Activated T-helper 9 cell treated with anti-CD3 and anti-CD28 coated beads, Interleukin-2, amount 50 U/mL, for 16 hours (primary cell): ENCODE measurements at regions not wholly inside any gene's neighbourhood (a gene's known extent, or its start where the extent isn't known, plus 50 kb on each side); places are given as distances from the start of the nearest gene placed in this dataset.

ENCODE experiments used
- DNase-seq: peaks from one replicate; pipeline ENCODE4 v3.0.0-alpha.2; 2020; ENCODE audit warnings: low read depth

DNA sequence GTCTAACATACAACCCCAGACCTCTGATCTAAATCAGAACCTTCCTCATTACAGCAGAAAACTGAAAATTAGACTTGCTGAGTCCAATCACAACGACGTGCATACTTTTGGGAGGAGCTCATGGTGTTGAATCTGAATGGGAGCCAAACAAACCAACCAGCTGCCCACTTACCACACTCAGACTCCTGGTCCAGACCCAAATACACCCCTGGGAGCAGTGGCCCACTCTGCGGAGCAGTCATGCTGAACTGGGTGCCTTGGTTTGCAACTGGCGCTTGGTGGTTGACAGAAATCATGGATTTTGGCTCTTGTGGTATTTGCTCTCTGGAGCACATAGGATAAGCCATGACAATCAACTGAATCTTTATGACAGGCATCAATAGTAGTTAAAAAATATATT is 253.6 kb upstream of the TNP1 start:
- DNase-seq: no peak

DNA sequence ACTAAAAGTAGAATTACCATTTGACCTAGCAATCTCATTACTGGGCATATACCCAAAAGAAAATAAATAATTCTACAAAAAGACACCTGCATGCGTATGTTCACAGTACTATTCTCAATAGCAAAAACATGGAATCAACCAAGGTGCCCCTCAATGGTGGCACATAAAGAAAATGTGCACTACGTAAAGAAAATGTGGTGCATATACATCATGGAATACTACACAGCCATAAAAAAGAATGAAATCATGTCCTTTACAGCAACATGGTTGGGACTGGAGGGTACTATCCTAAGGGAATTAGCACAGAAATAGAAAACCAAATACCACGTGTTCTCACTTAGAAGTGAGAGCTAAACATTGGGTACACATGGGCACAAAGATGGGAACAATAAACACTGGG is 250.7 kb upstream of the TNP1 start:
- DNase-seq: no peak

DNA sequence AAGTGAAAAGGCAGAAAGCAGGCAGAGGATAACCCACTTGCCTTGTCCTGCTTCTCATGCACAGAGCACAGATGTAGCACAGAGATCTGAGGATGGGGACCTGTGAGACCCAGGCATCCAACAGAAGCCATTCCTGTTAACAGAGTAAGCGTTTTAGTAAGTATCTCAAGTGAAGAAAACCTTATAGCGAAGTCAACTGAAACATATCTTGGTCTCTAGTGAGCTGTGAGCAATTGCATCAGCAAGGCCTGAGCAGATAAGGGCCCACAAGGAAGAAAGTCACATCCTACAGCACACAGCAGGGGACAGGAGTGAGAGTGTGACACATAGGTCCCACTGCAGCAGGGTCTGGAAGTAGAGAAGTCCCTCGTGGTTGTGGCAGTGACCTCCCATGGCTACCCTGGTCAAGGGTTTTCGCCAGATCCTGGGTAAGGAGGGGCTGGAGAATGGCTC is 248.7 kb upstream of the TNP1 start:
- DNase-seq: no peak

DNA sequence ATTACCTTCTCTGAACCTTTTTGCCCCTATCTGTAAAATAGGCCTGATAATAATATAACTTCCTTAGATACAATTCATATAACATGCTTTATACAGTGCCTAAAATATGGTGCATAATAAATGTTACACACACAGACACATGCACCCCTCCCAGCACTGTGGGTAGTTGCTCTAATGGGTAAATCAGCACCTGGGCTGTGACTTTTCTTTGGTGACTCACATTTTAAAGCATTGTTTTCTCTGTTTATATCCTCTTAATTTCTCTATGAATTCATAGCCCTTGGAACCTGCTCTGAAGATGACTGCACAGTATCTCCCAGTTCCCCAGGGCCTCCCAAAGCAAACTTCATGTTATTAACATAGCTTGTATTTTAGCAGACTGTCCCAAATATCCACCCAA is 248.2 kb upstream of the TNP1 start:
- DNase-seq: no peak

DNA sequence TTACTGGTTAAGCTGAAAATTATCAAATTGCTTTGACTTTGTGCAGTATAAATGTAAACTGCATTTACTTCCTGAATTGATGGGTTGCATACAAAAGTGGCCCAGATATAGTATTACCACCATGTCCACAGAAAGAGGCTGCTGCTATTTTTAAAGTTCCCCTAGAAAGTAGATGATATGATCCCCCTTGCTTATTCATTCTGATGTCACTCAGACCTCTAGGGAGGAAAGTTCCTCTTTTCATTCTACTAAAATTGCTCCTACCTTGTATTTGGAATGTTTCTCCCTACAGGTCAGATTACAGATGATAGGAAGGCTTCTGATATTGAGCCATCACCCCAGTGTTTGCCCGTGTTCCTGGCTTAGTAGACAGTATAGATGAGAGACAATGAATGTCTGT is 247.6 kb upstream of the TNP1 start:
- no peak for DNase-seq

DNA sequence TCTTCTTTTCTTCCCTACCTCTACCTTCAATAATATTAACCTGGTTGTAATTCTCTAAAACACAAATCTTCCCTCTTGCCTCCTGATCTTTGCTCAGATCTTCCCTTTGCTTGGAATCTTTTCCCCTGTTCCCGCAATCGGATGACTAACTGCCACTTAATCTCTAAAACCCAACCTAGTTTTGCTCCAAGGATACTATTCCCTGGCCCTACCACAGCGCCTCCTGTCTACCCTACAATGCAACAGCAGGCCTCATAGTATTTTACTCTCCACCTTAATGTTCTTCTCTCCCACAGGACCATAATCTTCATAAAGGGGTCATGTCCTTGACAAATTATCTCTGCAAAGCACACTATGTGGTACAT is 246.8 kb upstream of the TNP1 start:
- DNase-seq: no peak

DNA sequence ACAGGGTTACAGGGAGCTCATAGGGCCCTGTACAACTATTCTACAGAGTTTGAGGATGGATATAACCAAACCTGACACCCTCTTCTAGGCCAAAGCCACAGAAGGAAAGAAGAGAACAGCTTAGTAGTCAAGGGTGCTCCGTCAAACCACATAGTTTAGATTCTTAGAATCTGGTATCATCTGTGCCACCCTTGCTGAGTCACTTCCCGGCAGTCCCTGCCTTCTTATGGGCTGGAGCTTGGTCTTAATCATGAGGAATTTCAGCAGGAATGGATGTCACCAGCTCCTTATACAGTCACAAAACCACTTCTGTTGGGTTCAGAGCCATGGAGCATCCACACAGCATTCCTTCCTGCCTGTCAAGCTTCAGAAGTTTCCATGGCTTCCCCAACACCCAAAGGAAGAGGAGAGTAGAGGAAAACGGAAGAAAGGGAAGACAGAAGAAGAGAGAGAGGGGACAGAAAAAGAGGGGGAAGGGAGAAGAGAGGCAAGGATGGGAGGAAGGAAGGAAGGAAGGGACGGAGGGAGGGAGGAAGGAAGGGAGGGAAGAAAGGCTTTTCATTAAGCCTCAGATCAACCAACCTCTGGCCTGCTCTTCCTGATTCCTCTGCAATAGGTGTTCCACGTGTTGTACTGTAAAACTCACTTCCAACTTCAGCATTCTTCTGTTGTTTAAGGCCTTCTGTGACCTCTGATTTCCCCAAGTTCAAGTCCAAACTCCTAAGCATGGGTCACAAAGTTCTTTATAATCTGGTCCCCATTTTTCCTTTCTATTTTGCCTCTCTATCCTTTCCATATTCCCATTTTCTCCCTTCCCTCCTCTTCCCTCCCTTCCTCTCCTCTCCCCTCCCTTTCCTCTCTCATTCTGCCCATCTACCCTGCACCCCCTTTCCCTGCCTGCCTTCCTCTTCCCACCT is 246.1 kb upstream of the TNP1 start:
- no peak for DNase-seq

DNA sequence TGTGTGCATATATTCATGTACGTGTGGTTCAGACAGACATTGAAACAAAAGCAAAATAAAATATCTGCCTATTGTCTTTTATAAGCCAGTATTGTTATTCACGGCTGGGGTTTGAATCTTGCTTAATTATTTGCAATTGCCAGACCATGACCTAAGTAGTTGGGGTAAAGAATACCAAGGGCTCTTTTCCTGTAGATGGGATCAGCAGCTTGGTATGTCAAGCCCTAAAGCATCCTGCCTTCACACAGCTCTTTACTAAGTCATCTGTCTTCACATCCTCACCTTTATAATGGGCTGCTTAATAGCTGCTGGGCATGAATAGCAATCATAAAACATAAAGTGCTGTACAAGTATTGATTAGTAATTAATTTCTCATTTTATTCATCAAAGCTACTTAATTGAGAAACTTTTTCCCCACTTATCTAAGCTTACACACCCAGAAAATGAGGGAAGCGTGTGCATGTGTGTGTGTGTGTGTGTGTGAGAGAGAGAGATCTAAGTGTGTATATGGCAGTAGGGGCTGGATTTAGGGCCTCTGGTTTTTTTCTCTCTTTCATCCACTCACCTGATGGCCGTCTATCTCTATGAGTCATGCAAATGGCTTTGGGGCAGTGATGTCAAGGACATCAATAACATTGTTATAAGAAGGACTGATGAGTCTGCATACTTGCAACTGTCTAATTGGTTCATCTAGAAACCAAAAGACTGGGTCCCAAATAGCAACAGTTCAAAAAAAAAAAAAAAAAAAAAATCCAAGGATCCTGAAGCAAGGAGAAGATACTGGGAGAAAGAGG is 244.1 kb upstream of the TNP1 start:
- DNase-seq: no peak

DNA sequence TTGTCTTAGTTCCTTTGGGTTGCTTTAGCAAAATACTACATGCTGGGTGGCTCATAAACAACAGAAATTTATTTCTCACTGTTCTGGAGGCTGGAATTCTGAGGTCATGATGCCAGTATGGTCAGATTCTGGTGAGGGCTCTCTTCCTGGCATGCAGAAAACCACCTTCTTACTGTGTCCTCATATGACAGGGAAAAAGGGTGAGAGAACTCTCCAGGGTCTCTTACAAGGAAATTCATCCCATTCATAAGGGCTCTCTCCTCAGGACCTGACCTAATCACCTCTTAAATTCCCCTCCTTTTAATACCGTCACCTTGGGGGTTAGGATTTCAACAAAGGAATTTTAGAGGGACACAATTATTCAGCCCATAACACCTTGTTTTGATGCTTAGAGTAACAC is 243.1 kb upstream of the TNP1 start:
- DNase-seq: no peak

DNA sequence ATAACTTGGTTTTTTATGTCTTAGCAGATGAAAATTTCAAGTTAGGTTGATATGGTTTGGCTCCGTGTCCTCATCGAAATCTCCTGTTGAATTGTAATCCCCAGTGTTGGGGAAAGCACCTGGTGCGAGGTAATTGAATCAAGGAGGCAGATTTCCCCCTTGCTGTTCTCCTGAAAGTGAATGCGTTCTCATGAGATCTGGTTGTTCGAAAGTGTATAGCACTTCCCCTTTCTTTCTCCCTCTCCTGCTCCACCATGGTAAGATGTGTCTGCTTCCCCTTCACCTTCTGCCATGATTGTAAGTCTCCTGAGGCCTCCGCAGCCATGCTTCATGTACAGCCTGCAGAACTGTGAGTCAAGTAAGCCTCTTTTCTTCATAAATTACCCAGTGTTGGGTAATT is 242.1 kb upstream of the TNP1 start:
- DNase-seq: no peak

DNA sequence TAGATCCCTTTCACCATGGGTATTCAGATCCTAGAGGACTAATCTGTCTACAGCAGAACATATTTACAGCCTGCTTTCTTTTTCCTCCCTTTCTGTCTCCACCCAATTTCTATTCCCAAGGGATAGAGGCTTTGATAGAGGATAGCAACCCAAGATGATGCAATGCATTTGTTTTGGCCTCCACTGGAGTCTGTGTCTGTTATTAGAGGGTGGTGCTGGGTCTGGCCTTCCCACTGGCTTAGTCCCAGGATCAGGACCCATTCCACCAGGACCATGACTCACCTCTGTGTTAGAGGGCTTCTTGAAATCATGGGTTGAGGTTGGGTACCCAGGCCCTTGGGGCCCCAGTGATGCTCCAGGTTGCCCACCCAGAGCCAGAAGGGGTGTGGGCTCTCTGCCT is 239.7 kb upstream of the TNP1 start:
- no peak for DNase-seq

DNA sequence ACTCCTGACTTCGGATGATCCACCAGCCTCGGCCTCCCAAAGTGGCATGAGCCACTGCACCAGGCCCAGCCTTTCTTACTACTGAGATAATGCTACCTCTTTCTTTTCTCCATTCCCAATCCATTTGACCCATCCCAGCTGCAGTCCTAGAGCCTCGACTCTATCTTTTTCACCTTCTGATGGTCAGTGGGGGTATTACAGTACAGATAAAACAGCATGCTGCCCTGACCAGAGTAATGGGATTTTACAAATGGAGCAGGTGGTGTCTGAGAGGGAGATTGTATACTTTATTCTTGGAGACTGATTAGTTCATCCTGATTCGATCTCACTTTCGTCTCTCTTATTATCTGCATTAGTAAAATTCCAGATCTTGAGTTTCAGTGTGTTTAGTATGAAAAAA is 238.6 kb upstream of the TNP1 start:
- DNase-seq: no peak

DNA sequence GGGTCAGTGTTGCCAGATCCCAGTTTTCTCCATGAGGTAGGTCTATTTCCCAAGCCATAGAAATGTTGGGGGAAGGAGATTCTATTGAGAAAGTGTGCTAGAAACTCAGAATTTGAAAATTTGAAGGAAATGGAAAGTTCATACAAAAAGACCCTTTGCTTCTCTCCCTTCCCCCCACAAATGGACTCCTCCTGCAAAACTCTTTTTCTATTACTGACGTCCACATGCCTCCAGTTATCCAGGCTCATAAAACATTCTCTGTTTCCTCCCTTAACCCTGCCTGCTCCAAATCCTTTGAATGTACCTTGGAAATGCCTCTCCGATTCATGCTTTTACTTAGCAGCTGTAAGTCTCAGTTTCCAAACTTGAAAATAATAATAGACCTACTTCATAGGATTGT is 237.5 kb upstream of the TNP1 start:
- no peak for DNase-seq

DNA sequence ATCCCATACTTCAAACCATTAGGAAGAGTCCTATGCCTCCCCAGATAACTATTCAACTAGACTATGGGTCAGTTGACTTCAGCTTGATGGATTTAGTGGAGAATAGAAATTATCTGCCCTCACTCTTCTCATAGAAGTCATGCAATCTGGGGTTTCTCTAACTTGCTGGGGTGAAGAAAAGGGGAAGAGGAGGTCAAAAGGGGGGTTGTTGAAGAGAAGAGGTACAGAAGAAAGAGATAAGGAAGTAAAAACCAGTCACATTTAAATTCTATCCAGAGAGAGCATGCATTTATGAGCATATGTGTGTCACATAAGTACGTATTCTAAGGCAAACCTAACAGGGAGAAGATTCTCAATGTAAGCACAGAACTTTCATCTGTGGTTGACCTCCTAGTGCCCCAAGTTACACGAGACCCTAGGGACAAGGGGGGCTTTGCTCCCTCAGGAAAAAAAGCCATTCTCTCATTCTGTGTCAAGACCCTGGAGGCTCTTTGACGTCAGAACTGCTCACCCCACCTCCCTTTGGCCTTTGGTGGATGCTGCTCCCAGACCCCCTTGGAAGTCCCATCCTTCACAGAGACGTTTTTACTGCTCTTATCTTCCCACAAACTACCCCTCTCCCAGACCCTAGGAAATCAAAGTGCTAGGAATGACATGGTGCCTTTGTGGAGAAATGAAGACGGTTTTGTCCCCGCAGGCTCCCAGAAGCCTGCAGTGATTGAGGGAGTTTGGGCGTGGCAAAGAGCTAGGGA is 236.8 kb upstream of the TNP1 start:
- no peak for DNase-seq

DNA sequence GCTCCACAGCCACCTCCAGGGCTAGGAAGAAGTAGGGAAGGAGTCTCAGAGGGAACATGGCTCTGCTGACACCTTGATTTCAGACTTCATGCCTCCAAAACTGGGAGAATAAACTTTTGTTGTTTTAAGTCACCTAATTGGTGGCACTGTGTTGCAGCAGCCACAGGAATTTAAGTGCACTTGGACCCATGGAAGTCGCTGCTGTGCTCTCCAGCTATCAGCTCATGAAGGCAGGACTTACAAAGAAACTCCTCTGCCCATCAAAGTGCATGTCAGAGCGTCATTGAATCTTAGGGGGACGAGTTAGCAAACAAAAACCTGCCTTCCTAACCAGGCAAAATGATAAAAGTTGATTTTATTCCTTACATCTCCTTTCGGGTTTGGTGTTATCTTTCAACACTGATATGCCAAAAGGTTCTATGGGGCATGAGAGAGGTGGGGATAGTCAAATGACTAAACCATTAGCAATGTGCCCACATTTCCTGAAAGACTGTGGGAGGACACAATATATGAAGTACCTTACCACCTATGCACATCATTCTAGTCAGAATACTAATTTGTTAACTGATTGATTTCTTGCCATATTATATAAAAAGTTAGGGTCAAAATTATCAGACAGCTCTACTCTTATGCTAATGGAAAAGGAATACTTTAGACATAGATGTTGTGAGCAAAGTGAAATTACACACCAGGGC is 235.8 kb upstream of the TNP1 start:
- DNase-seq: no peak

DNA sequence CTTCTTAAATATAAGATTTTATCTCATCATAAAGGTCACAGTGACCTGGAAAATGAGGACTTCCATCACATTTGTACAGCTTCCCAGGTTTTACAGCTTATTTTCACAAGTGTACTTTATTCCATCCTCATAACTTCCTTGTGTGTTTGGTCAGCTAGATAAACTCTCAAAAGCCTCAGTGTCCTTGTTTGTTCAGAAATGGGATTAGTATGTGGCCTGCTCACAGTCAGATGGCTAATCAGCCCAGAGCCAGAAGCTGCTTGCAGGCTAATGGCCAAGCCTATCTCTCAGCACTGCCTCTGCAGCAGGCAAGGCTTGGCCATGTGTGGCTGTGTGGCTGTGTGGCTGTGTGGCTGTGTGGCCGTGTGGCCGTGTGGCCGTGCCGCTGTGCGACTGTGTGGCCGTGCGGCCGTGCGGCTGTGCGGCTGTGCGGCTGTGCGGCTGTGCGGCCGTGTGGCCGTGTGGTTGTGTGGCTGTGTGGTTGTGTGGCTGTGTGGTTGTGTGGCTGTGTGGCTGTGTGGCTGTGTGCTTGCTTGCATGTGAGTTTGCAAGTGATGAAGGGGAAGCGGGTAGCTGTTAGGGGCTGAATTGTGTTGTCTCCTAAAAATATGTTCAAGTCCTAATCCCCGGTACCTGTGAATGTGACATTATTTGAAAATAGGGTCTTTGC is 233.0 kb upstream of the TNP1 start:
- DNase-seq: no peak

DNA sequence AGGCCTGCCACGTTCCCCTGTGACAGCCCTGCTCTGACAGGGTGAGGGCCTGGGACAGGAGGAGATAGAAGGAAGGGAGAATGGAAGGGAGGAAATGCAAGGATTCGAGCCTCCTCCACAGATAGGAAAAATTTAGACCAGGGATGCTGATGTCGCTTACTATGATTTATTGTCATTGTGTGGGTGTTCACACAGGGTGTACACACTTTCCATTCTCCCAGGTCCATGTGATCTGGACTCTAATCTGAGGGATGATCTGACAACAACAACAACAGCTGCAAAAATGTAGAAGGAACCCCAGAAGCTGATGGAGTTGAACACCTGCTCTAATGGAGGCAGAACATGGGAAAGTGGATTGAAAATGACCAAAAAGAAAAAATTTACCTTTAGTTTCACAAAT is 231.7 kb upstream of the TNP1 start:
- no peak for DNase-seq

DNA sequence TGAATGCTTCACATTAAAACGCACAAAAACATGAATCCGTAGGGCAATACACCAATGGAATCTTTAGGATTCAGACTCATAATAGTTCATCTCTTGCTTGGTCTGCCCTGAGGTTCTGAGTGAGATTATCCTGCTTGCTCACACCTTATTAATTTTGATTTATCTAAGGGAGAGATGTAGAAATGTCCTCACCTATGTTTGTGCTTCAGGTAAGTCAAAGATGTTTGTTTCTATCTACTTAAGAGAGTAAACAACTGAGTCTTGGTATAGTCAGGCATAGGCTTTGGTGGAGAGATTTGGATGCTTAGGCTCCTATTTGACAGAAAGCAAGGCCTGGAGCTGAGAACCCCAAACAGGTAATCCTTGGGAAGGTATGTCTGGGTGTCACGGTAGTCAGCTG is 231.0 kb upstream of the TNP1 start:
- DNase-seq: no peak

DNA sequence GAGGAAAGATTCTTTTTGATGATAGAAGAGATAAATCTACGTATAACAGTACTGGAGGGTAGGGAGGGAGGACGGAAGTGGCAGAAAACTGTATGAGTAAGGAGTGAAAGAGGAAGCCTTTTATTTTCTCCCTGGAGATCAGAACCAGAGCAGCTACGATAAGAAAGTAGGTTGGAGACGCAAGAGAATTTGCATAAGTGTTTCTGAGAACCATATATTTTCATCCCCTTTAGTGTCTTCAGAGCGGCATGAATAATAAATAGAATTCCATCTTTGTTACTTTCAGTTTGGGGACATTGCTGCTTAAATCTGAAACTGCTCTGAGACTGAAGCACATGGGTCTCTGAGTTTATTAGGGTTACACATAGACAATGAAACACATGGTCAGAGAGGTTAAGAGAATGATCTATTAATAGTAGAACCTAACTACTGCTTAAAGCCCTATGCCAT is 230.2 kb upstream of the TNP1 start:
- DNase-seq: no peak

DNA sequence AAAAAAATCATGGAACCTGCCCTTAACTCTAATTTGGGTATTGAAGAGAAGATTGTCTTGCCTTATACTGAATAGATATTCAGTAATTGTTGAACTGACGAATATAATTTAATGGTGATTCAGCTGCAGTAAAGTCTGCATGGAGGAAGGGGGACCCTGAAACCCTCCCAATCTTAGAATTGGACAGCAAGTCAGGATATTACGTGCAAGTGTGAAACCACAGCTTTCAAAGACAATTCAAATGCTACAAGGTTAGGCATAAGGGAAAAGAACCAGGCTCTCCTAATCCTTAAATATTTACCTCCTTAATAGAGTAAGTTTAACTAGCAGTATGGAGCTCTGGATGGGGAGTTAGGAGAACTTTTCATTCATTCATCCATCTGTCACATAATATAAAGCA is 226.9 kb upstream of the TNP1 start:
- no peak for DNase-seq

DNA sequence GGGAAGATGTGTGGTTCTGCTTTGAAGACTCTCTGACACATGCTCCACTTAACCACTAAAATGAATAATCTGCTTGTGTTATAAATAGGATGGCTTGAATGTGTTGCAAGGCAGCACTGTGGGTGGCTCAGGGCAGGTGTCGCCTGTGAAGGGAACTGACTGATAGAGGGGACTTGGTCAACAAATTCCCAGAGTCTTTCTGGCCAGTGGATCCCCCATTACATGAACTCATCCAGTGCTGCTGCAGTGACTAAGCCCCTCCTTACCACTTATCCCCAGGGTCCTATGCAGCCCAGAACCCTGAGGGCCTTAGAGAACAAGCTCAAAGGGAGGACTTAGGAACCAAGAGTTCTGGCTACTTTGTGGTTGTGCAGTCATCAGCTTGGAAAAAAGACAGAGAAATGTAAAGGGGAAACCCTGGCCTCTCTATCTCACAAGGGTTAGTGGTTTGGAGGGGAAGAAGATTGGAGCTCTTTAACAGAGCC is 226.2 kb upstream of the TNP1 start:
- DNase-seq: no peak
